Naive thymus-derived CD4-positive, alpha-beta T cell (primary cell): ENCODE measurements at regions not wholly inside any gene's neighbourhood (a gene's known extent, or its start where the extent isn't known, plus 50 kb on each side); places are given as distances from the start of the nearest gene placed in this dataset.

Experiments used
- ATAC-seq: fragments of 150-1000 bp; cut with Tn5 transposase; 2 replicates; pipeline ENCODE4 v1.10.0; 2021; ENCODE audit warnings: mild to moderate bottlenecking, moderate library complexity
- CTCF ChIA-PET: fragments of 350-600 bp; sonication (Branson Sonifier 250); formaldehyde crosslinking; loops from one replicate; lab custom pipeline; 2021; ENCODE audit warnings: antibody characterized with exemption; lab: Charles Lee
- POLR2A ChIA-PET: fragments of 350-600 bp; sonication (Branson Sonifier 250); formaldehyde crosslinking; loops from one replicate; lab custom pipeline; 2021; ENCODE audit warnings: antibody characterized with exemption, inconsistent platforms; lab: Charles Lee
- DNase-seq, 9 donors: peaks; one replicate each; pipeline versions ENCODE4 v3.0.0 to v3.0.0-alpha.2; 2020 to 2022; ENCODE audit warnings: mixed read lengths in 1 of 9
- H3K27ac ChIP-seq: one replicate; pipeline ENCODE4 v1.7.0; 2013; ENCODE audit warnings: mild to moderate bottlenecking, low read depth, low read length, moderate library complexity
- H3K27me3 ChIP-seq, 2 donors: one replicate each; pipeline ENCODE4 v1.7.0; 2013; ENCODE audit warnings: low read length in 2 of 2, mild to moderate bottlenecking in 2 of 2, moderate library complexity in 2 of 2; ENCODE audit not compliant: control insufficient read depth in 2 of 2, insufficient read depth in 2 of 2
- H3K36me3 ChIP-seq, 3 experiments: 1 replicate in 2 of 3; 2 replicates in 1 of 3; pipeline ENCODE4 v1.7.0; 2013; ENCODE audit warnings: low read length in 3 of 3, mild to moderate bottlenecking in 3 of 3, moderate library complexity in 1 of 3; ENCODE audit not compliant: insufficient read depth in 3 of 3, control insufficient read depth in 2 of 3
- H3K4me1 ChIP-seq, 2 donors: one replicate each; pipeline ENCODE4 v1.7.0; 2013; ENCODE audit warnings: low read length in 2 of 2, mild to moderate bottlenecking in 2 of 2, moderate library complexity in 1 of 2; ENCODE audit not compliant: control insufficient read depth in 2 of 2, insufficient read depth in 2 of 2
- H3K4me3 ChIP-seq: 2 replicates; pipeline ENCODE4 v1.7.0; 2013; ENCODE audit warnings: mild to moderate bottlenecking, low read length
- H3K9me3 ChIP-seq, 3 experiments: 1 replicate in 2 of 3; 2 replicates in 1 of 3; pipeline ENCODE4 v1.7.0; 2013; ENCODE audit warnings: low read length in 3 of 3; ENCODE audit not compliant: control insufficient read depth in 2 of 3
- H3K27ac Mint-ChIP-seq, 9 donors: one replicate each; pipeline ENCODE4 v1.8.0; 2020 to 2022; ENCODE audit warnings: mixed read lengths in 9 of 9, mild to moderate bottlenecking in 8 of 9, moderate library complexity in 5 of 9, inconsistent platforms in 2 of 9
- H3K27me3 Mint-ChIP-seq, 5 donors: one replicate each; pipeline ENCODE4 v1.8.0; 2021 to 2022; ENCODE audit warnings: mixed read lengths in 5 of 5, mild to moderate bottlenecking in 1 of 5
- H3K36me3 Mint-ChIP-seq, 5 donors: one replicate each; pipeline ENCODE4 v1.8.0; 2020 to 2022; ENCODE audit warnings: mixed read lengths in 5 of 5, mild to moderate bottlenecking in 3 of 5, inconsistent platforms in 1 of 5
- H3K4me1 Mint-ChIP-seq, 7 donors: one replicate each; pipeline ENCODE4 v1.8.0; 2020 to 2022; ENCODE audit warnings: mixed read lengths in 7 of 7, mild to moderate bottlenecking in 3 of 7, inconsistent platforms in 1 of 7
- H3K4me3 Mint-ChIP-seq, 10 donors: one replicate each; pipeline ENCODE4 v1.8.0; 2020 to 2022; ENCODE audit warnings: mild to moderate bottlenecking in 10 of 10, mixed read lengths in 10 of 10, moderate library complexity in 6 of 10, inconsistent platforms in 2 of 10
- H3K9me3 Mint-ChIP-seq, 11 donors: one replicate each; pipeline ENCODE4 v1.8.0; 2020 to 2022; ENCODE audit warnings: mixed read lengths in 11 of 11, mild to moderate bottlenecking in 4 of 11, inconsistent platforms in 1 of 11, moderate library complexity in 1 of 11
- intact Hi-C, 2 donors: fragments of 100-400 bp; cut with micrococcal nuclease; formaldehyde crosslinking; loops; one replicate each; pipeline ENCODE4 v1.15.1; 2023

DNA sequence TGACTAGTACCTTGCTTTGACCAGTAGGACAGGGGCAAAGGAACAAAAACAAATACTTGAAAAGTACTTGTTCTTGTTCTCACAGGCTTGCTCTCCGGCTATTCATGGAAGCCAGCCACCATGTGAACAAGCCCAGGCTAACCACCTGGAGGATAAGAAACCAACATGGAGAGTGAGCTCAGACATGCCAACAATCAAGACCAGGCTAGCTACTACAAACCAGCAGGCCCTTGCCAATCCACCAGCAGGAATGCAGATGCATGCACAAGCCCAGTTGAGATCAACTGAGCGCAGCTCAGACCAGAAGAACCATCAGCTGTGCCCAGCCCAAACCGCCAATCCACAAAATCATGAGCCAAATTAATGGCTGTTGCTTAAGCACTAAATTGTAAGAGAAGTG lies 180.1 kb upstream of the ISX start:
- Histone ChIP-seq H3K27ac (no peak overlapping the region), H3K4me3 (no peak overlapping the region), H3K36me3 (no peaks in the 10 kb centered on the region), H3K27me3 (no peaks in the 10 kb centered on the region), H3K9me3 (peaks cover 0 to 12% (median 0%) of the 10 kb centered on the region in 3 experiments), H3K4me1 (no peaks in the 10 kb centered on the region)
- ATAC-seq, result no peak
- DNase-seq, result no peak
- Mint-ChIP-seq H3K9me3 (peaks cover 8 to 24% (median 13%) of the 10 kb centered on the region in 11 donors), H3K27ac (no peak overlapping the region), H3K4me1 (no peaks in the 10 kb centered on the region), H3K27me3 (peaks cover 0 to 25% (median 9%) of the 10 kb centered on the region in 5 donors), H3K36me3 (peaks cover 0 to 3% (median 0%) of the 10 kb centered on the region in 5 donors), H3K4me3 (no peak overlapping the region)
- ChIA-PET CTCF (no interaction called here), POLR2A (no interaction called here)
- intact Hi-C loops, result no loop called here

DNA sequence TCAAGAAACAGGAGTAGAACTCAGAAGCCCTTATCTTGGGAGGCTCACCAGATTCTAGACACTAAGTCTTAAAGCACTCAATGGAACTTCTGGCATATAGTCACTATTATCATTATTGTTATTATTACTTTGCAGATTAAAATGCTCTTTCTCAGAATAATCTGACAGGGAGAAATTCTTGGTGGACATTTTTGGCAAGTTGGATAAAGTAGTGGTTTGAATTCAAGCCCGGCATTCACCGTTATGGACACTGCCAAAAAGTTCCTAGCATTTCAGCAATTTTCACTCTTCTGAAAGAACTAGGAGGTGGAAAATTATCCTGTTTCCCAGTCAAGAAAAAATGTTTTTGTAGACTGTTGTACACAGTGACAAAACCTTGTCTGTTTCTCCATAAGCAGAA lies 179.6 kb upstream of the ISX start:
- H3K36me3 ChIP-seq, result no peaks in the 10 kb centered on the region
- DNase-seq (no peak), ATAC-seq (no peak)
- H3K4me3 Mint-ChIP-seq, result no peak overlapping the region
- H3K36me3 Mint-ChIP-seq, result peaks cover 0 to 4% (median 0%) of the 10 kb centered on the region in 5 donors
- H3K4me1 Mint-ChIP-seq, result no peaks in the 10 kb centered on the region
- peaks cover 0 to 23% (median 9%) of the 10 kb centered on the region in 5 donors for H3K27me3 Mint-ChIP-seq
- H3K4me3 ChIP-seq, result no peak overlapping the region
- intact Hi-C loops, result no loop called here
- POLR2A ChIA-PET, result no interaction called here
- H3K9me3 ChIP-seq, result peaks cover 0 to 12% (median 0%) of the 10 kb centered on the region in 3 experiments
- peaks cover 11 to 30% (median 16%) of the 10 kb centered on the region in 11 donors for H3K9me3 Mint-ChIP-seq
- CTCF ChIA-PET, result no interaction called here
- no peak overlapping the region for H3K27ac Mint-ChIP-seq
- no peak overlapping the region for H3K27ac ChIP-seq
- H3K27me3 ChIP-seq, result no peaks in the 10 kb centered on the region
- H3K4me1 ChIP-seq, result no peaks in the 10 kb centered on the region

- peaks cover 11 to 34% (median 17%) of the 10 kb centered on the region in 11 donors for H3K9me3 Mint-ChIP-seq
- Histone ChIP-seq H3K4me3 (no peak overlapping the region), H3K36me3 (no peaks in the 10 kb centered on the region), H3K4me1 (no peaks in the 10 kb centered on the region), H3K27me3 (no peaks in the 10 kb centered on the region), H3K27ac (no peak overlapping the region), H3K9me3 (peaks cover 0 to 12% (median 0%) of the 10 kb centered on the region in 3 experiments)
- peaks cover 0 to 4% (median 0%) of the 10 kb centered on the region in 5 donors for H3K36me3 Mint-ChIP-seq
- DNase-seq (no peak), ATAC-seq (no peak)
- ChIA-PET POLR2A (no interaction called here), CTCF (no interaction called here)
- intact Hi-C loops, result no loop called here
- peaks cover 0 to 20% (median 9%) of the 10 kb centered on the region in 5 donors for H3K27me3 Mint-ChIP-seq
- no peak overlapping the region for H3K27ac Mint-ChIP-seq
- H3K4me3 Mint-ChIP-seq, result no peak overlapping the region
- no peaks in the 10 kb centered on the region for H3K4me1 Mint-ChIP-seq
Observed at GRCh38 chr22:34886812-34887211, 179.1 kb upstream of the ISX start.

GRCh38 chr22:34897126-34897525 lies 168.8 kb upstream of the ISX start:
- Mint-ChIP-seq H3K27me3 (peaks cover 0 to 26% (median 19%) of the 10 kb centered on the region in 5 donors), H3K27ac (peak overlapping the region in 1 of 9 donors; percentile 15), H3K4me3 (no peak overlapping the region), H3K36me3 (no peaks in the 10 kb centered on the region), H3K9me3 (peaks cover 0 to 4% (median 0%) of the 10 kb centered on the region in 11 donors), H3K4me1 (no peaks in the 10 kb centered on the region)
- Histone ChIP-seq H3K36me3 (no peaks in the 10 kb centered on the region), H3K4me3 (no peak overlapping the region), H3K27me3 (no peaks in the 10 kb centered on the region), H3K27ac (no peak overlapping the region), H3K4me1 (no peaks in the 10 kb centered on the region), H3K9me3 (no peaks in the 10 kb centered on the region)
- CTCF ChIA-PET, result no interaction called here
- POLR2A ChIA-PET, result no interaction called here
- no peak for DNase-seq
- no peak for ATAC-seq
- intact Hi-C loops, result no loop called here

- no peaks in the 10 kb centered on the region for H3K36me3 Mint-ChIP-seq
- ATAC-seq (no peak), DNase-seq (no peak)
- H3K9me3 Mint-ChIP-seq, result peaks cover 0 to 2% (median 0%) of the 10 kb centered on the region in 11 donors
- no peak overlapping the region for H3K27ac Mint-ChIP-seq
- Histone ChIP-seq H3K4me1 (no peaks in the 10 kb centered on the region), H3K4me3 (no peak overlapping the region), H3K9me3 (no peaks in the 10 kb centered on the region), H3K27me3 (no peaks in the 10 kb centered on the region), H3K36me3 (no peaks in the 10 kb centered on the region), H3K27ac (no peak overlapping the region)
- POLR2A ChIA-PET, result interaction anchor here (0.5 kb wide), 1 partner anchor 1011 kb away, joined by 3 read pairs; no protein-coding TSS in a partner anchor
- no peak overlapping the region for H3K4me3 Mint-ChIP-seq
- no peaks in the 10 kb centered on the region for H3K4me1 Mint-ChIP-seq
- H3K27me3 Mint-ChIP-seq, result peaks cover 0 to 8% (median under 1%) of the 10 kb centered on the region in 5 donors
- CTCF ChIA-PET, result no interaction called here
- intact Hi-C loops, result no loop called here
Observed at GRCh38 chr22:34902335-34902734, 163.6 kb upstream of the ISX start.

DNA sequence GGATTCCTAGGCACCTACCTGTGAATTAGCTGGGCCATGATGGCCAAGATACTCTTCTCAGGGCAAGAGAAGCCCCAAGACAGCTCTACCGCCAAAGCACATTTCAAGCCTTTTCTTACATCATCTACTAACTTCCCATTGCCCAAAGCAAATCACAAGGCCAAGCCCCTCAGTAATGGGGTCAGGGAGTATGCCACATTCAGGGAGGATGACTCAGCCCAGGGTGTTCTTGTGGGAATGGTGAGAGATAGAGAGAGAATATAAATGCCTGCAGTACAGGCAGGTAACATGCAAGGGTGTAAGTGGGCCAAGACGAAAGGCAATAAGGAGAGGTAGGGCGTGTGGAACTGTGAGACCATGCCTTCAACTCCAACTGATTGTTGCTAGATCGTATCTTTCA lies 162.5 kb upstream of the ISX start:
- Histone ChIP-seq H3K27ac (no peak overlapping the region), H3K27me3 (no peaks in the 10 kb centered on the region), H3K4me1 (no peaks in the 10 kb centered on the region), H3K4me3 (no peak overlapping the region), H3K9me3 (no peaks in the 10 kb centered on the region), H3K36me3 (no peaks in the 10 kb centered on the region)
- Mint-ChIP-seq H3K36me3 (no peaks in the 10 kb centered on the region), H3K27ac (no peak overlapping the region), H3K27me3 (peaks cover 0 to 12% (median under 1%) of the 10 kb centered on the region in 5 donors), H3K4me3 (no peak overlapping the region), H3K9me3 (peaks cover 0 to 2% (median 0%) of the 10 kb centered on the region in 11 donors), H3K4me1 (no peaks in the 10 kb centered on the region)
- ChIA-PET POLR2A (no interaction called here), CTCF (no interaction called here)
- ATAC-seq, result no peak
- intact Hi-C loops, result no loop called here
- DNase-seq, result no peak

DNA sequence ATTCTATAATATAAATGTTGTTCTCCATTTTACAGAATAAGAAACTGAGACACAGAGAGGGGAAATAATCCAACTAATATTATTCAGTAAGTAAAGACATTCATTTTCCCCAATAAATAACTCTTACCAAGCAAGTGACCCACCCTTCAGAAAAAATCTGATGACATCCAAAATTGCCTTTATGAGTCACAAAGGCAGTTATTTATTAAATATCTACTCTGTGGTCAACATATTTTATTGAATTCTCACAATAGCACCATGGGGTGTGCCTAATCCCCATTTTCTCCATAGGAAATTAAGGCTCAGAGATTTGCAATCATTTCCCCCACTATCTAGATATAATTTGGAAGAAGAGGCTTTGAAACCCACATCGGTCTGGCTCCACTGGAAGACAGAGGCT lies 161.5 kb upstream of the ISX start:
- no peak overlapping the region for H3K4me3 ChIP-seq
- no peaks in the 10 kb centered on the region for H3K9me3 ChIP-seq
- Mint-ChIP-seq H3K4me1 (no peaks in the 10 kb centered on the region), H3K9me3 (peaks cover 0 to 4% (median 0%) of the 10 kb centered on the region in 11 donors), H3K27ac (no peak overlapping the region), H3K4me3 (no peak overlapping the region), H3K36me3 (no peaks in the 10 kb centered on the region), H3K27me3 (peaks cover 0 to 8% (median under 1%) of the 10 kb centered on the region in 5 donors)
- H3K36me3 ChIP-seq, result no peaks in the 10 kb centered on the region
- no peaks in the 10 kb centered on the region for H3K27me3 ChIP-seq
- ChIA-PET CTCF (no interaction called here), POLR2A (no interaction called here)
- intact Hi-C loops, result no loop called here
- ATAC-seq (no peak), DNase-seq (no peak)
- no peaks in the 10 kb centered on the region for H3K4me1 ChIP-seq
- H3K27ac ChIP-seq, result no peak overlapping the region
